ENCODE measurements at regions not wholly inside any gene's neighbourhood (a gene's known extent, or its start where the extent isn't known, plus 50 kb on each side); places are given as distances from the start of the nearest gene placed in this dataset.
"Not testable (repeated sequence)": the region's sequence is repeated elsewhere in the genome, so short reads cannot be mapped to it uniquely, and the experiment has no call there.

- TF ChIP-seq CTCF, POLR2A (IDR thresholded peaks at IDR 0.05): not testable (repeated sequence)
These were observed 230.6 kb downstream of the TAF11L14 start for GRCh38 chr5:17864903-17865302.

Data from uterus (tissue), 2 donors.